OCI-LY3 (cell line): ENCODE measurements at regions not wholly inside any gene's neighbourhood (a gene's known extent, or its start where the extent isn't known, plus 50 kb on each side); places are given as distances from the start of the nearest gene placed in this dataset.

Experiments
- CTCF ChIP-seq: fragments of 200-600, 300-600 bp; sonication (generic); IDR thresholded peaks from 2 replicates; pipeline ENCODE4 v1.5.1; 2014; ENCODE audit warnings: antibody characterized with exemption, low read length, low read depth
- EZH2phosphoT487 ChIP-seq: fragments of 200-600 bp; shearing (Covaris generic); IDR thresholded peaks from 2 replicates; pipeline ENCODE4 v1.6.1; 2018; ENCODE audit warnings: antibody characterized with exemption, mixed run types, low read depth

GRCh38 chr3:16060358-16060852, 114.1 kb upstream of the GALNT15 start:
- TF ChIP-seq CTCF (no peak), EZH2phosphoT487 (no peak)
